ENCODE measurements at regions not wholly inside any gene's neighbourhood (a gene's known extent, or its start where the extent isn't known, plus 50 kb on each side); places are given as distances from the start of the nearest gene placed in this dataset.

DNA sequence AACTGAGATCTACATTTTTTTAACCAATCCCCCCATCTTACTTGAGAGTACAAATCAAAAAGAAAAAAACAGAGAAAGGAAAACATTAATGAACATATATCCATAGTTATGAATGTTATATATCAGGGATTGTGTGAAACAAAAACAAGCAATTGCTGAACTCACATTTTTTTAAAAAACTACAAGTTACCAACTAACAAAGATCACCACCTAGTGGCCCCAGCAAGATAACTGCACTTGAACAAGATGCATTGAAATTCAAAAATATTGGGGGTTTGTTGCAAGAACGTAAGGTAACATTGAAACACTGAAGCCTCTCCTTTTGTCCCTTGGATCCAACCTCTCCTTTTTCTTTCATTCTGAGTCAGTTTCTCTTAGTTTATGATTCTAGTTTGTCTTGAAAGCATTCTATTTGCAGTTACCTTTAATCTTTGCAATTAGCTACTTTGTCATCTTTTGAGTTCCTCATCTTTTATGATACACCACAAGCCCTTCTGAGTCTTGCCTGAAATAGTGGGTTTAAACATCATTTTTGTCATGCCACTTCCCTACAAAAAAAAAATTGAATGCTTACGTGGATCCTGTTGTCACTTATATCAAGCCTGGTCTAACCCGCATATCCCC, 87.3 kb upstream of the TES start:
- 49 to 62% (median 58%) methylated on average over 3 of the region's 3 CpGs for WGBS, 3 donors
- DNase-seq (no peak), ATAC-seq (no peak)
- Histone ChIP-seq H3K9me3 (no peaks in the 10 kb centered on the region), H3K27ac (no peak overlapping the region), H3K27me3 (ENCODE audit: insufficient read depth in 3 of 3, low read length in 2 of 3) (no peaks in the 10 kb centered on the region), H3K36me3 (ENCODE audit: insufficient read depth in 1 of 2, low read depth in 1 of 2) (no peaks in the 10 kb centered on the region), H3K4me1 (no peaks in the 10 kb centered on the region), H3K4me3 (no peak overlapping the region)
- TF ChIP-seq, protein P1, sequence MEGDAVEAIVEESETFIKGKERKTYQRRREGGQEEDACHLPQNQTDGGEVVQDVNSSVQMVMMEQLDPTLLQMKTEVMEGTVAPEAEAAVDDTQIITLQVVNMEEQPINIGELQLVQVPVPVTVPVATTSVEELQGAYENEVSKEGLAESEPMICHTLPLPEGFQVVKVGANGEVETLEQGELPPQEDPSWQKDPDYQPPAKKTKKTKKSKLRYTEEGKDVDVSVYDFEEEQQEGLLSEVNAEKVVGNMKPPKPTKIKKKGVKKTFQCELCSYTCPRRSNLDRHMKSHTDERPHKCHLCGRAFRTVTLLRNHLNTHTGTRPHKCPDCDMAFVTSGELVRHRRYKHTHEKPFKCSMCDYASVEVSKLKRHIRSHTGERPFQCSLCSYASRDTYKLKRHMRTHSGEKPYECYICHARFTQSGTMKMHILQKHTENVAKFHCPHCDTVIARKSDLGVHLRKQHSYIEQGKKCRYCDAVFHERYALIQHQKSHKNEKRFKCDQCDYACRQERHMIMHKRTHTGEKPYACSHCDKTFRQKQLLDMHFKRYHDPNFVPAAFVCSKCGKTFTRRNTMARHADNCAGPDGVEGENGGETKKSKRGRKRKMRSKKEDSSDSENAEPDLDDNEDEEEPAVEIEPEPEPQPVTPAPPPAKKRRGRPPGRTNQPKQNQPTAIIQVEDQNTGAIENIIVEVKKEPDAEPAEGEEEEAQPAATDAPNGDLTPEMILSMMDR (IDR thresholded peaks at IDR 0.05): peak; percentile 34
- intact Hi-C loops (cut with DNase I): loop anchor here in 1 of 2 donors (10.0 kb wide), 1 partner anchor 1928 kb away; no protein-coding TSS in a partner anchor

DNA sequence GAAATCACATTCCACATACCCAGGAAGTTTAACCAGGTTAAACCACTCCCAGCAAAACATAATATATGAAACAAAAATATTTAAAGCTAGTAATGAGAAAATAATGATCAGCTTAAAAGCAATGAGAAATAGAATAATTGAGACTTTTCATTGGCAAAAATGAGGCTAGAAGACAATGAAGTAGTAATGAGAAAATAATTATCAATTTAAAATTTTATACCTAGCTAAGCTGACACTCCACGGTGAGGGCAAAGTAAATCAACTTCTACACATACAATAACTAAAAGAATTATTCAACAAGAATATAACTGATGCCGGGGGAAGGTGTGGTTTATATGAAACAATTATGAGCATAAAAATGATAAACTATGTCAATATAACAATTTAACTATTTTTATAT, 82.2 kb upstream of the TES start:
- ATAC-seq (no peak), DNase-seq (no peak)
- no peak overlapping the region for H3K27ac ChIP-seq
- no peaks in the 10 kb centered on the region for H3K36me3 ChIP-seq (ENCODE audit: insufficient read depth in 1 of 2, low read depth in 1 of 2)
- TF ChIP-seq, protein P1 (IDR thresholded peaks at IDR 0.05): no peak
- intact Hi-C loops (cut with DNase I): loop anchor here in 1 of 2 donors (10.0 kb wide), 1 partner anchor 1933 kb away; no protein-coding TSS in a partner anchor
- no peaks in the 10 kb centered on the region for H3K9me3 ChIP-seq
- no peaks in the 10 kb centered on the region for H3K4me1 ChIP-seq
- 94 to 98% (median 97%) methylated on average over 2 of the region's 2 CpGs for WGBS, 3 donors
- H3K27me3 ChIP-seq (ENCODE audit: insufficient read depth in 3 of 3, low read length in 2 of 3): no peaks in the 10 kb centered on the region
- H3K4me3 ChIP-seq: no peak overlapping the region

DNA sequence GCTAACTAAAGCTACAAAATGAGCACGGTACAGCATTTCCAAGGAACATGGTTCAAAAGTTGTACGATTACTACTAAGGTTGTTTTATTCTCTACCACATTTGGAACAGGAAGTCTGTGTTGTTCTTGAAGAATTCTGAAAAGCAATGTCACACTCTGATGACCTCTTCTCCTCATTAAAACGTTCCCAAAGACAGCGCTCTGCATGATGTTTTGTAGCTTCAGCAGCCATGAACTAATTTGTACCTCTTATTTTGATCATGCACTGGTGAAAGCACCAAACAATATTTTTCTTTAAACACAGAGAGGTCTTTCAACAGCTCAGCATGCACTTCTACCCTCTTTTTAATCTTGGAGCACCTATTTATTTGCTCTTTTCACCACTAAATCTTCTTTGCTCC, 75.0 kb upstream of the TES start:
- Histone ChIP-seq H3K27ac (no peak overlapping the region), H3K4me1 (no peaks in the 10 kb centered on the region), H3K27me3 (ENCODE audit: insufficient read depth in 3 of 3, low read length in 2 of 3) (no peaks in the 10 kb centered on the region), H3K9me3 (no peaks in the 10 kb centered on the region), H3K4me3 (no peak overlapping the region), H3K36me3 (ENCODE audit: insufficient read depth in 1 of 2, low read depth in 1 of 2) (no peaks in the 10 kb centered on the region)
- intact Hi-C loops (cut with DNase I): no loop called here
- no peak for DNase-seq
- TF ChIP-seq, protein P1 (IDR thresholded peaks at IDR 0.05): no peak
- no peak for ATAC-seq
- 49 to 52% (median 50%) methylated on average over 4 of the region's 4 CpGs for WGBS, 3 donors

DNA sequence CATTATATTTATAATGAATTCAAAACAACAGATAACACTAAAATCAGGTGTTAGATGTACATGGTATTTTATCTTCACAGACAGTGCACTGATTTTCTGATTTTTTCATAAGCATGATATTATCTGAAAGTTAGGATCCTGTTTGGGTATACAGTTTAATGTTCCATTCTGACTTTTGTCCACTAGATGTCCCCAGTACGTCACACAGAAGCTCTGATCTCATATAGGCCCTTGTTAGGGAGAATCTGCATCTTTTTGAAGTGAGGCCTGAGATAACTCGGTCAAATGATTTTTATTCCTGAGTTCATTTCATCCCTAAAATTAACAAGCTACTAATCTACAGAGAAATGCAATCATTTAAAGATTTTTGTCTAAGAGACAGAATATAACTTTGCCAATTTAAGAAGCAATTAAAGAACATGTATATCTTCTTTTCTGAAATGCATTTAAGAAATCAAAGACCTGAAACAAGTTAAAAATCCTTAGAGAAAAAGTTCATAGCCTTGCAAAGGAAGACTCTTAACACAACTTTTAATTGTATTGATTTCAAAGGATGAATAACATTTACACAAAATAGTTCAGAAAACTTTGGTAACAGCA, 72.0 kb upstream of the TES start:
- no peaks in the 10 kb centered on the region for H3K4me1 ChIP-seq
- H3K36me3 ChIP-seq (ENCODE audit: insufficient read depth in 1 of 2, low read depth in 1 of 2): no peaks in the 10 kb centered on the region
- H3K9me3 ChIP-seq: no peaks in the 10 kb centered on the region
- intact Hi-C loops (cut with DNase I): no loop called here
- H3K4me3 ChIP-seq: no peak overlapping the region
- H3K27me3 ChIP-seq (ENCODE audit: insufficient read depth in 3 of 3, low read length in 2 of 3): no peaks in the 10 kb centered on the region
- peak in 2 of 4 donors; percentile 66 to 77 for ATAC-seq
- no peak overlapping the region for H3K27ac ChIP-seq
- 11 to 27% (median 18%) methylated on average over 2 of the region's 2 CpGs for WGBS, 3 donors
- TF ChIP-seq, protein P1 (IDR thresholded peaks at IDR 0.05): peak; percentile 76
- DNase-seq: no peak
